ENCODE measurements at regions not wholly inside any gene's neighbourhood (a gene's known extent, or its start where the extent isn't known, plus 50 kb on each side); places are given as distances from the start of the nearest gene placed in this dataset.

DNA sequence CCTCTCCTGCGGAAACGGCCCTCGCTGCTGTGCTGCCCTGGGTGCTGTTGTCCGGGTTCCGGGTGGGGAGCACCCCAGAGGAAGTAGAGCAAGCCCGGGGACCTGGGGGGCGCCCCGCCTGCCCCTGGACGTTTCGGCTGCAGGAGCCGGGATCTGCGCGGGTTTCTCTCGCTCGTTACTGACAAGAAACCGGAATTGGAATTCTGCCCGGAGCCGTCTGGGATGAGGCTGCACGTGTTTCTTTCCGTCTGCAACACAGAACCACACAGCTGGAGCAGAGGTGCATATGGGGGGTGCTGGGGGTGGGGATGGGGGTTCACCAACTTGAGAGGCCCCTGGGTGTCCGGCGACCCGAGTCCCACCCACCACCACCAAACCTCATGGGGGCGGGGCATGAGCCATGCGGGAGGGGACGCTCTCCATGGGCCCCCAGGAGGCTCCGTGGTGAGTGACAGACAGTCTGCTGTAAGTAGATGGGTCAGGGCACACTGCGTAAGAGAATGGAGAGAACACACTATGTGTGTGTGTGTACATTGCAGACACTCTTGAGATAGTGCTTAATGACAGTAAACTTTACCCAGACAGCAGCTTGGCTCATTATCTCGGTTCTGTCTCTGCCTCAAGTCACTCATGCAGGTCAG lies 261.4 kb upstream of the C1orf174 start:
- Histone ChIP-seq H3K27ac (ENCODE audit: low read length) (no peak overlapping the region), H3K4me1 (ENCODE audit: control insufficient read depth, insufficient read depth, low read length) (no peaks in the 10 kb centered on the region), H3K9me3 (ENCODE audit: control insufficient read depth, low read depth, low read length) (peaks cover 3% of the 10 kb centered on the region), H3K27me3 (ENCODE audit: control insufficient read depth, insufficient read depth, low read length) (no peaks in the 10 kb centered on the region), H3K4me3 (ENCODE audit: low read length) (no peak overlapping the region), H3K36me3 (ENCODE audit: control insufficient read depth, insufficient read depth, low read length) (no peaks in the 10 kb centered on the region)
- no CpG with 5 or more reads among the region's 29 CpGs for WGBS (ENCODE audit: insufficient coverage, low lambda C conversion rate)
- no peak for DNase-seq

DNA sequence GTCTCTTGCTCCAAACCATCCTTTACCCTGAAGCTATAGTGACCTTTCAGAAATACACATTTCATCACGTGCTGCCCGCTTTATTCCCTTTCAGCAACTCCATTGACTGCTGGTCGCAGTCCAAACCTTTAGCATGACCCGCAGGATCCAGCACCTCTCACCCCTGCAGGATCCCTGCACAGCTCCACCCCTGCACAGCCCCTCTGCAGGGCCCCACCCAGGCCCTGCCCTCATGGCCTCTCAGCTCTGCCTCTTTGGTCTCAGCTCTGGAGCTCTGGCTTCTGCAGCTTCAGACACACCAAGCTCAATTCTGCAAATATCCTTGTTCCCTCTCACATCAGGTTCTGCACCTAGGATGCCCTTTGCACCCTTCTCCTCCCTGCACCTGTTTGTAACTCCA lies 264.9 kb upstream of the C1orf174 start:
- Histone ChIP-seq H3K9me3 (ENCODE audit: control insufficient read depth, low read depth, low read length) (peaks cover 3% of the 10 kb centered on the region), H3K27me3 (ENCODE audit: control insufficient read depth, insufficient read depth, low read length) (no peaks in the 10 kb centered on the region), H3K4me1 (ENCODE audit: control insufficient read depth, insufficient read depth, low read length) (no peaks in the 10 kb centered on the region), H3K36me3 (ENCODE audit: control insufficient read depth, insufficient read depth, low read length) (no peaks in the 10 kb centered on the region), H3K4me3 (ENCODE audit: low read length) (no peak overlapping the region), H3K27ac (ENCODE audit: low read length) (no peak overlapping the region)
- no CpG with 5 or more reads among the region's 4 CpGs for WGBS (ENCODE audit: insufficient coverage, low lambda C conversion rate)
- DNase-seq, result no peak

DNA sequence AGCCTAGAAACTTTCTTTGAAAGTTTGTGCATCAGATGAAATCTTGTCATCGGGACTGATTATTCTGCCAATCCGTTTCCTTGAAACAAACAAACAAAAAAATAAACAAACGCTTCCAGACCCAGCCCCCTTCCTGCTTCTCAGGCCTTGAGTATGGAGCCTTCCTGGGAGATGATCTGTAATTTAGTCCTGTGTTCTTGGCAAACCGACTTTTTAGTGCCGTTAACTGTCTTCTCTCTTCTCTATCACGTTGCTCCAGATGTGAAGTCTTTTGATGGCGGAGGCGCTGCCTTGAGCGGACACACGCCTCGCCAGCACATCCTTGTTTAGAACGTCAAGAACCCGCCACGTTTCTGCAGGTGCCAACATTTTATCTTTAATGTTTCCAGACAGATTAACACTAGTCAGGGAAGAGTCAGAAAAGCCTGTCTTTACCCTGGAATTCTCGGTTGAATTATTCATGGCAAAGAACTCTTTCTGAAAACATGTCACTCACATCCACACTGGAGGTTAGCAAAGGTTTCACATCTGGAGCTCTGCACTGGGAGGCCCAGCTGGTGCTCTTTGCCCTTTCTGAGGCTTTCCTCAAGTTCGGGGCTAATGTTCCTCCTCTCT lies 265.7 kb upstream of the C1orf174 start:
- no peak for DNase-seq
- WGBS (ENCODE audit: insufficient coverage, low lambda C conversion rate), result 86% methylated on average over 1 of the region's 16 CpGs
- Histone ChIP-seq H3K4me3 (ENCODE audit: low read length) (no peak overlapping the region), H3K27ac (ENCODE audit: low read length) (no peak overlapping the region), H3K9me3 (ENCODE audit: control insufficient read depth, low read depth, low read length) (peaks cover 3% of the 10 kb centered on the region), H3K36me3 (ENCODE audit: control insufficient read depth, insufficient read depth, low read length) (no peaks in the 10 kb centered on the region), H3K4me1 (ENCODE audit: control insufficient read depth, insufficient read depth, low read length) (no peaks in the 10 kb centered on the region), H3K27me3 (ENCODE audit: control insufficient read depth, insufficient read depth, low read length) (no peaks in the 10 kb centered on the region)

- no CpG with 5 or more reads among the region's 5 CpGs for WGBS (ENCODE audit: insufficient coverage, low lambda C conversion rate)
- DNase-seq, result no peak
- Histone ChIP-seq H3K27ac (ENCODE audit: low read length) (no peak overlapping the region), H3K4me1 (ENCODE audit: control insufficient read depth, insufficient read depth, low read length) (no peaks in the 10 kb centered on the region), H3K4me3 (ENCODE audit: low read length) (no peak overlapping the region), H3K27me3 (ENCODE audit: control insufficient read depth, insufficient read depth, low read length) (no peaks in the 10 kb centered on the region), H3K9me3 (ENCODE audit: control insufficient read depth, low read depth, low read length) (no peaks in the 10 kb centered on the region), H3K36me3 (ENCODE audit: control insufficient read depth, insufficient read depth, low read length) (no peaks in the 10 kb centered on the region)
Observed at GRCh38 chr1:4166713-4167112, 266.6 kb upstream of the C1orf174 start.

DNA sequence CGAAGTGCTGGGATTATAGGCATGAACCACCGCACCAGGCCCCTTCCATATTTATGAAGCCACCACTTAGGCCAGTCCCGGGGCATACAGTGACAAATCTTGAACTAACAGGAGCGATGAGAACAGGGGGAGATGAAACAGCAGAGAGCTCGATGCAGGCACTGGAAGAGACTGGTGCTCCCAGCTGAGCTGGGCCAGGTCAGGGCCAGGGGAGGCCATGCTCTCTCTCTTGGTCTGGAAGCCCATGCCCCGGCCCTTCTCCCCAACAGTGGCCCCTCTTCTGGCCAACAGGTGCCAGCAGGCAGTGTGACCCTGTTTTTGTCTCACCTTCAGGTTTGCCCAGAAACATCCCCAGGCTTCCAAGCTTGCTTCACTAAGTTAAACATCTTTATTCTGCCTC lies 269.9 kb upstream of the C1orf174 start:
- no peaks in the 10 kb centered on the region for H3K36me3 ChIP-seq (ENCODE audit: control insufficient read depth, insufficient read depth, low read length)
- no CpG with 5 or more reads among the region's 6 CpGs for WGBS (ENCODE audit: insufficient coverage, low lambda C conversion rate)
- DNase-seq, result no peak
- H3K27ac ChIP-seq (ENCODE audit: low read length), result no peak overlapping the region
- H3K4me1 ChIP-seq (ENCODE audit: control insufficient read depth, insufficient read depth, low read length), result no peaks in the 10 kb centered on the region
- H3K9me3 ChIP-seq (ENCODE audit: control insufficient read depth, low read depth, low read length), result no peaks in the 10 kb centered on the region
- no peak overlapping the region for H3K4me3 ChIP-seq (ENCODE audit: low read length)
- peaks cover 9% of the 10 kb centered on the region for H3K27me3 ChIP-seq (ENCODE audit: control insufficient read depth, insufficient read depth, low read length)

GRCh38 chr1:4170548-4171340 lies 270.7 kb upstream of the C1orf174 start:
- Histone ChIP-seq H3K27me3 (ENCODE audit: control insufficient read depth, insufficient read depth, low read length) (peaks cover 9% of the 10 kb centered on the region), H3K4me1 (ENCODE audit: control insufficient read depth, insufficient read depth, low read length) (no peaks in the 10 kb centered on the region), H3K4me3 (ENCODE audit: low read length) (no peak overlapping the region), H3K36me3 (ENCODE audit: control insufficient read depth, insufficient read depth, low read length) (no peaks in the 10 kb centered on the region), H3K27ac (ENCODE audit: low read length) (no peak overlapping the region), H3K9me3 (ENCODE audit: control insufficient read depth, low read depth, low read length) (no peaks in the 10 kb centered on the region)
- DNase-seq, result no peak
- 80% methylated on average over 2 of the region's 25 CpGs for WGBS (ENCODE audit: insufficient coverage, low lambda C conversion rate)

DNA sequence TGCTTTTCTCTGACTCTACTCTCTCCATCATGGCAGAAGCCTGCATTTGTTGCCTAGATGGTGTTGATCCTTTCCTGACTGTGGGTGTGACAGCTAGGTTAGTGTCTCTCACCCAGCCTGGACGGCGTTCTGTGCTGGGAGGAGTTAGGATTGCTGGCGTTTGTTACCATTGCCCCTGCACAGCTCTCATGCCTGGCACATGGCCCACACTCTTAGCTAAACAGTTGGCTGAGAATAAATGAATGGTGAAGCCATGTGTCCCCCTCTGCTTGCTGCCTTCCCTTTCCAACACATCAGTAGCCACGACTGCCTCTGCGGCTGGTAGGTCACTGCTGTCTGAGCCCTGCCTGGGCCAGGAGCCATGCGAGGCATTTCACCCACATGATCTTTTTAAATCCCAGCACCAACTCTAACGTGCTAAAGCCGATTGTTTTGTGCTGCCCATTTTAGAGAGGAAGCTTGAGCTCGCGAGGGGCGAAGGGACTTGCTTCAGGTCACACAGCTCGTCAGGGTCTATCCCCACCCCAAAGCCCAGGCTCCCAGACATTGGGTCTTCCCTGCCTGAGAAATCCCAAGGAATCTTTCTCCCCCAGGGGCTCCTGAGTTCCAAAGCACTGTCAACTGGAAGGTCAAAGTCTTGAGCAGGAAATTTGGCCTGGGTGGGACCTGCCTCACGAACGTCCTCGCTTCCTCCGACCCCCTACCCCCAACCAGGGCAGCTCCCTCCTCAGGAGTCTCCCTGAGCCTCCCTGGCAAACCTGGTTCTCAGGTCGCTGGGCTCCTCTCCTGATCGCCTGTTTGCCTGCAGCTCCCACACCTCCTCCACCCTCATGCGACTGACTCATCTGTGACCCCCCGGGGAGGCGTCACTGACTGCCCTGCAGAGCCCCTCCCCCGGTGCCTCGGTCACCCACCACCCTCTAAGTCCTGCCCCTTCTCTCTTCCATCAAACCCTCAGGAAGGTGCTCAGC lies 271.7 kb upstream of the C1orf174 start:
- no peaks in the 10 kb centered on the region for H3K36me3 ChIP-seq (ENCODE audit: control insufficient read depth, insufficient read depth, low read length)
- H3K4me1 ChIP-seq (ENCODE audit: control insufficient read depth, insufficient read depth, low read length), result no peaks in the 10 kb centered on the region
- H3K27me3 ChIP-seq (ENCODE audit: control insufficient read depth, insufficient read depth, low read length), result peaks cover 9% of the 10 kb centered on the region
- no peaks in the 10 kb centered on the region for H3K9me3 ChIP-seq (ENCODE audit: control insufficient read depth, low read depth, low read length)
- DNase-seq, result no peak
- H3K27ac ChIP-seq (ENCODE audit: low read length), result no peak overlapping the region
- no peak overlapping the region for H3K4me3 ChIP-seq (ENCODE audit: low read length)
- WGBS (ENCODE audit: insufficient coverage, low lambda C conversion rate), result 80% methylated on average over 2 of the region's 23 CpGs

- no CpG with 5 or more reads among the region's 16 CpGs for WGBS (ENCODE audit: insufficient coverage, low lambda C conversion rate)
- H3K4me1 ChIP-seq (ENCODE audit: control insufficient read depth, insufficient read depth, low read length), result no peaks in the 10 kb centered on the region
- H3K36me3 ChIP-seq (ENCODE audit: control insufficient read depth, insufficient read depth, low read length), result no peaks in the 10 kb centered on the region
- H3K4me3 ChIP-seq (ENCODE audit: low read length), result no peak overlapping the region
- H3K27me3 ChIP-seq (ENCODE audit: control insufficient read depth, insufficient read depth, low read length), result peaks cover 9% of the 10 kb centered on the region
- H3K9me3 ChIP-seq (ENCODE audit: control insufficient read depth, low read depth, low read length), result no peaks in the 10 kb centered on the region
- H3K27ac ChIP-seq (ENCODE audit: low read length), result no peak overlapping the region
- DNase-seq, result peak in 1 of 2 donors; percentile 22
Observed at GRCh38 chr1:4172644-4173599, 272.9 kb upstream of the C1orf174 start.

- DNase-seq, result no peak
- Histone ChIP-seq H3K27ac (ENCODE audit: low read length) (no peak overlapping the region), H3K27me3 (ENCODE audit: control insufficient read depth, insufficient read depth, low read length) (peaks cover 9% of the 10 kb centered on the region), H3K9me3 (ENCODE audit: control insufficient read depth, low read depth, low read length) (no peaks in the 10 kb centered on the region), H3K36me3 (ENCODE audit: control insufficient read depth, insufficient read depth, low read length) (no peaks in the 10 kb centered on the region), H3K4me3 (ENCODE audit: low read length) (no peak overlapping the region), H3K4me1 (ENCODE audit: control insufficient read depth, insufficient read depth, low read length) (no peaks in the 10 kb centered on the region)
- 60% methylated on average over 1 of the region's 9 CpGs for WGBS (ENCODE audit: insufficient coverage, low lambda C conversion rate)
Observed at GRCh38 chr1:4173731-4174130, 273.7 kb upstream of the C1orf174 start.
